Cardiac fibroblast (primary cell): ENCODE measurements at regions not wholly inside any gene's neighbourhood (a gene's known extent, or its start where the extent isn't known, plus 50 kb on each side); places are given as distances from the start of the nearest gene placed in this dataset.

Source experiments
- DNase-seq, 2 donors: peaks; one replicate each; pipeline versions ENCODE4 v3.0.0 to v3.0.0-alpha.2; 2010; ENCODE audit warnings: low read depth in 2 of 2
- H3K4me3 ChIP-seq, 2 donors: replicated peaks in 1 of 2; 1 replicate in 1 of 2; 2 replicates in 1 of 2; pipeline ENCODE4 v1.5.1; 2011; ENCODE audit warnings: low read depth in 2 of 2, low read length in 2 of 2, mild to moderate bottlenecking in 2 of 2, moderate library complexity in 1 of 2
- CTCF ChIP-seq: IDR thresholded peaks from one replicate; pipeline ENCODE4 v1.5.1; 2011; ENCODE audit warnings: low read depth, mild to moderate bottlenecking, low read length, inconsistent platforms

- TF ChIP-seq CTCF: no peak
- peak; percentile 8 to 15 for DNase-seq
- H3K4me3 ChIP-seq: no peak overlapping the region
Measured at GRCh38 chr6:140138311-140139010, 764.0 kb upstream of the CITED2 start.

- no peak overlapping the region for H3K4me3 ChIP-seq
- no peak for TF ChIP-seq CTCF
- DNase-seq: peak in 1 of 2 donors; percentile 36
Measured at GRCh38 chr6:140134224-140134623, 759.8 kb upstream of the CITED2 start.

- TF ChIP-seq CTCF: no peak
- H3K4me3 ChIP-seq: no peak overlapping the region
- DNase-seq: no peak
Measured at GRCh38 chr6:140130074-140130473, 755.6 kb upstream of the CITED2 start.

GRCh38 chr6:140124498-140124897 is 750.0 kb upstream of the CITED2 start:
- H3K4me3 ChIP-seq: no peak overlapping the region
- no peak for DNase-seq
- TF ChIP-seq CTCF: no peak

GRCh38 chr6:140108167-140108566 is 733.7 kb upstream of the CITED2 start:
- no peak for DNase-seq
- H3K4me3 ChIP-seq: no peak overlapping the region
- no peak for TF ChIP-seq CTCF

GRCh38 chr6:140107216-140107615 is 732.8 kb upstream of the CITED2 start:
- DNase-seq: no peak
- TF ChIP-seq CTCF: no peak
- H3K4me3 ChIP-seq: no peak overlapping the region

GRCh38 chr6:140105857-140106256 is 731.4 kb upstream of the CITED2 start:
- no peak overlapping the region for H3K4me3 ChIP-seq
- peak; percentile 33 for TF ChIP-seq CTCF
- DNase-seq: peak; percentile 23 to 50
